ENCODE measurements at regions not wholly inside any gene's neighbourhood (a gene's known extent, or its start where the extent isn't known, plus 50 kb on each side); places are given as distances from the start of the nearest gene placed in this dataset.

DNA sequence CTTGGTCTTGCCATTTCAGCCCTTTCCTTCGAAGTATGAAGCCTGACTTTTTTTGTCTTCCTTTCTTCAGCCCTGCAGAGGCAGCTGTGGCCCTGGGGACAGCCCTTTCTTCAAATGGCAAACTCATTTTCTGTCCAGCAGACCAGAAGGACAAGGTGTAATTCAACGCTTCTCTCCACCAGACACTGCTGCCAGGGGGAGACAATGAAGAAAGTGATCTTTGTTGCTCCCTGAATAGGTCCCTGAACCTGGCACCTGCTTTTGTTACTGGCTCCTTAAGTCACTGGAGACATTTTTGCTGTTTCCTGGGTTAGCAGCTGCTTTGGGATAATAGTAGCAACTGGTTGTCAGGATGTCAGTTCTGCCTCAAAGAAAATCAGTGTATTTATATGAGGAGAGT lies 50.8 kb upstream of the MACF1 start:
- TF ChIP-seq POLR2AphosphoS5 (IDR thresholded peaks at IDR 0.05) (no peak), EP300 (IDR thresholded peaks at IDR 0.05) (no peak)
